ENCODE measurements at regions not wholly inside any gene's neighbourhood (a gene's known extent, or its start where the extent isn't known, plus 50 kb on each side); places are given as distances from the start of the nearest gene placed in this dataset.

- no peak for DNase-seq
Observed at GRCh38 chr15:62377736-62378480, 212.8 kb upstream of the C2CD4B start.

DNA sequence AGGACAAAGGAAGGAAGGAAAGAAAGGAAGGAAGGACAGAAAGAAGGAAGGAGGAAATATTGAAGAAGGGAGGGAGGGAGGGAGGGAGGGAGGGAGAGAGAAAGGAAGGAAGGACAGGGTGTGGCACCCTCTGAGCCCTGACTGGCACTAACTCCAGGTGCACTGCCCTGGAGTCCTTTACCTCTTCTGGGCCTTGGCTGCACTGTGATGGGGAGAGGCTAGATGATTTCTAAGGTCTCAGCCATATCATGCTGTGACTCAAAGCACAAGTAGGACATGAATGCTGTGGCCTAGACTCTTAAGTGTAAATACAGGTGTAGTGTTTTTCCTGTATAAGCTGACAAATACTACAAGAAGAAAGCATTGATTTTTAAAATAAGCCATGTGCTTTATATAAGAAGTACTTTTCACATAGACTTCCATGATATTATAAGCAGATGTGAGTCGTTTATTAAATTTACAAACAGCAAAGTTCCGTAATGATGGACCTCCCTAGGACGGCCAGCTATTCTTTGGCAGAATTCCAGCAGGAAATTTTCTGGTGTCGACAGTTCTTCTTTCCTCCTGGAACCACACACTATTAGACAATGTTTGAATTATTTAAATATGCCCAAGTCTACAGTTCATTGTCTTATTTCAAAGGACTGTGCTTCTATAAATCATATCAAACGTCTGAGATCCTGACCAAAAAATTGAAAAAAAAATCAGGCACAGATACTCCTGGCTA is 213.8 kb upstream of the C2CD4B start:
- no peak for DNase-seq

- no peak for DNase-seq
Observed at GRCh38 chr15:62380011-62380410, 214.9 kb upstream of the C2CD4B start.

- DNase-seq = no peak
Observed at GRCh38 chr15:62382046-62382445, 217.0 kb upstream of the C2CD4B start.

- DNase-seq = peak; percentile 45
Observed at GRCh38 chr15:62389885-62390790, 225.1 kb upstream of the C2CD4B start, which contains the start of gene TLN2. Gene TLN2, plus strand, starts transcription at chr15:62390550.

DNA sequence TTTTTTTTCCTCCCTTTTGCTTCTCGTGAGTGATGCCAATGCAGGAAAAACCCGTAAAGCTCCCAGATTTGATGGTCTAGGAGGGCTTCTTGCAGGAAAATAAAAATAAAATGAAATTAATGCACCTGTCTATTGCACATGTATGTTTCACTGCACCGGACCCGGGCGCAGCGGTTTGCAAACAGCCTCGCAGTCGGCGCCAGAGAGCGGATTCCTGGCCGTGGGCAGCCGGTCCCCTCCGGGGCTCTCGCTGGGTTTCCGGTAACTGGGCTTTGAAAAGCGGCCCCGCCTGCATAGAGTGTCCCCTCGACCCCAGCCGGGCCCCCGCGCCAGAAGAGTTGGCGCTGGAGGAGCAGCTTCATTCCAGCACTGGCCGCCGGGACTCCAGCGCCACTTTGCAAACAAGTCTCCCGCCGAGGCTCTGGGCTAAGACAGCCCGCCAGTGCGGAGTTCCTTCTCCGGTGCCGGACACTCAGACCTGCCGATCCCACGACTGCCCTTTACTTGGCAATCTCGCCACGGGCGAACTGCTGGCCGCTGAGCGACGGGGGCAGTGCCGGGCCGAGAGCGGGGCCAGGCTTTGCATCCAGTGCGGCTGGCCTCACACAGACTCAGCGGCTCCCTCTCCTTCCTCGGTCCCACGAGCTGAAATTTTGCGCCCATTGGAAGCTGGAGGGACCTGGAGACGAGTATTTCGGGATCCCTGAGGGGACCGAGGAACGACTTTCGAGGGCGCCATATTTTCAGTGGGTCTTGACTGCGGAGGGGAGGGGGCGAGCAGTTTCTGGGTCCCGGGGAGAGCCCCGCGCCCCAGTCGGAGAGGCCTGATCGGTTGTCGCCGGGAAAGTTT is 225.9 kb upstream of the C2CD4B start:
- DNase-seq = no peak

DNA sequence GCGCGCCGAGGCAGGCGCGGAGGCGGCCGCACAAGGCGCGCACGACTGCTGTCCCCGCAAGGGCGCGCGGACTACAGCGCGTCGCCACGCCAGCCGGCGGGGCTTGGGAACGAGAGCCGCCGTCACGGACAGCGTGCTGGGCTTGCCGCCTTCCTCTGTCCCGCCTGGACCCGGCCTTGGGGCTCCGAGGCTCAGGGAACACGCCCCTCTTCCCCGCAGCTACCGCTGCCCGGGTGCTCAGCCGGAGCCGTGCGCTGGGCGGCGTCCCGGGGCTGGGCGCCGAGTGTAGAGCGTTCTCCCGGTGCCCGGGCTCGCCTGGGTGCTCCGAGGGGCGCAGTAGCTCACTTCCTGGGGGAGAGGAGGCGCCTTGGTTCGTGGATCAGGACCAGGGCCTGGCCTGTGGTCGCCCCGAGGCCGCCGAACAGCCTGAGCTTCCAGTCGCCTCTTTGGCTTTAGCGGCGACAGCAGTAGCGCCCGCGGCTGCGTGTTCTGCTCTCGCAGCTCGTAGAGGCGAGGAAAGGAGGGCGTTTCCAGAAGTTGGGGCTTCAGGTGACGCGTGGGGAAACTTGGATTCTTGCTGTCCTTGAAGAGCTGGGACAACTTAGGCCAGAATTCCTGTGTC is 226.7 kb upstream of the C2CD4B start:
- DNase-seq = no peak

DNA sequence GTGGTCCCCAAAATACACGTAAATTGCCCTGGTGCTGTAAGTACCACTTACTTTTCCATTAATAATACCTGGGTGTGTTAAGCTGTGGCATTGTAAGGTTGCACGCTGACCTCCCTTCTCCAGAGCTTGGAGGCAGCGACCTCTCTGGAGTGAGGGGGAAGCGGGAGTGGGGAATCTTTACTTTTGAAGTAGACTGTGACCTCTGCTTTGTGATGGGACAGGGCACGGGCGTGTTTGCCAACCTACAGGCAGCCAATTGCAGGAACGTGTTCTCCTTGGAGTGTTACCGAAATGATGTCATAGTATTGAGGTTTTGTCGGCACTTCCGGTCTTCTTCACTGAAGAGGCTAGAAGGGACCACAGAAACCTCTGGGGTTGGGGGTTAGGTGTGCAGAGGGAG is 227.3 kb upstream of the C2CD4B start:
- DNase-seq = no peak

DNA sequence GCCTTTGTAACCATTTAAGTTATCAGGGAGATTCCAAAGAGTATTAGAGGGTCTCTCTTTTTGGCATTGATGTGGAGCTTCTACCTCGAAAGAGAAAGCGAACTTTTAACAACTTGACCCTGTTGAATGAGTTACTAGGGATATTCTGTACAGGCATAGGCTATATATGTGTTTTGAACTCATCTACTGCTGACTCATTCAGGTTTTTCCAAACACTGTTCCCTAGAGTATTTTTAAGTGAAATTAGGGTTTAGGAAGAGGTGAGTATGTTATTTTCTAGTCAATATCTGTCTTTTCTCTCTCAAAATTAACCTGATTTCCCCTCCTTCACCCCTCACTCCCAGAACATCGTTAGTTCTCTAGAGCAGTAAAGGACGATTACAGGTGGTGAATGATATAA is 228.1 kb upstream of the C2CD4B start:
- DNase-seq = no peak

DNA sequence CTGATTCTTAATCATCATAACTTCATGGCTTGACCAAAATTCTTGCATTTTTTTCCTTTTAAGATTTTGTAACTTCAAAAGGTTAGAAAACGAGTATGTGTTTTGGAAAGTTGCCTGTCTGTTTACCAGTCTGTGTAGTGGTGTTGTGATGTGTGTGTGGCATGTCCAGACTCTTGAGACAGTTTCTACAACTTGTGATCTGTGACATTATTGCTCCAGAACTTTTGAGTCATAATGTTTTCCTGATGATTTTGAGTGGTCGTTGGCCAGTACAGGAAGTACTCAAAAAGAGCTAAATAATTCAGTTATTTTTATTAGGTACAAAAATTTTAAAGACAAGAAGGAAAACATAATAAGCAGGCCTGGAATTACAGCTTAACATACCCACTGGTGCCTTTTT is 229.0 kb upstream of the C2CD4B start:
- no peak for DNase-seq

DNA sequence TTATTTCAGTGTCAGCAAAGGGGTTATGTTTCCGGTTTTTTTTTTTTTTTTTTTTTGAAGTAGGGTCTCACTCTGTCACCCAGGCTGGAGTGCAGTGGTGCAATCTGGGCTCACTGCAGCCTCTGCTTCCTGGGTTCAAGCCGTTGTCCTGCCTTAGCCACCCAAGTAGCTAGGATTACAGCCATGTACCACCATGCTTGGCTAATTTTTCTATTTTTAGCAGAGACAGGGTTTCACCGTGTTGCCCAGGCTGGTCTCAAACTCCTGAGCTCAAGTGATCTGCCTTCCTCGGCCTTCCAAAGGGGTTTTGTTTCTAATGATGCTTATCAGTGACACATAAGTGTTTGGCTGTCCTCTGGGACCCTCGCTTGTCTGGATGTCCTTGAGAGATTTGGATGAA is 235.7 kb upstream of the C2CD4B start:
- no peak for DNase-seq

DNA sequence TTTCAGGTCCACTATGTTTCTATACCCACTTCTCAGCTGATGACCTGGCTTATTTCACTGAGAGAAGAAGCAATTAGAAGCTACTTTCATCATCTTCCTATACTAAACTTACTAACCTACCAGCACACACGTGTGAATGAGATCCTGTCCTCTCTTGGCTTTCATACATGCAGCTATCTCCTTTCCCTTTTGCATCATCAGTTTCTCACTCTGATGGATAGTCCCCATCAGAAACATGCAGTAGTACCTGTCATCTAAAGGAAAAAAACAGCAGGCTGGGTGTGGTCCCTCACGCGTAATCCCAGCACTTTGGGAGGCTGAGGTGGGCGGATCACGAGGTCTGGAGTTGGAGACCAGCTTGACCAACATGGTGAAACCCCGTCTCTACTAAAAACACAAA is 237.6 kb upstream of the C2CD4B start:
- DNase-seq = no peak

- DNase-seq = no peak
Observed at GRCh38 chr15:62403164-62403809, 238.2 kb upstream of the C2CD4B start.

DNA sequence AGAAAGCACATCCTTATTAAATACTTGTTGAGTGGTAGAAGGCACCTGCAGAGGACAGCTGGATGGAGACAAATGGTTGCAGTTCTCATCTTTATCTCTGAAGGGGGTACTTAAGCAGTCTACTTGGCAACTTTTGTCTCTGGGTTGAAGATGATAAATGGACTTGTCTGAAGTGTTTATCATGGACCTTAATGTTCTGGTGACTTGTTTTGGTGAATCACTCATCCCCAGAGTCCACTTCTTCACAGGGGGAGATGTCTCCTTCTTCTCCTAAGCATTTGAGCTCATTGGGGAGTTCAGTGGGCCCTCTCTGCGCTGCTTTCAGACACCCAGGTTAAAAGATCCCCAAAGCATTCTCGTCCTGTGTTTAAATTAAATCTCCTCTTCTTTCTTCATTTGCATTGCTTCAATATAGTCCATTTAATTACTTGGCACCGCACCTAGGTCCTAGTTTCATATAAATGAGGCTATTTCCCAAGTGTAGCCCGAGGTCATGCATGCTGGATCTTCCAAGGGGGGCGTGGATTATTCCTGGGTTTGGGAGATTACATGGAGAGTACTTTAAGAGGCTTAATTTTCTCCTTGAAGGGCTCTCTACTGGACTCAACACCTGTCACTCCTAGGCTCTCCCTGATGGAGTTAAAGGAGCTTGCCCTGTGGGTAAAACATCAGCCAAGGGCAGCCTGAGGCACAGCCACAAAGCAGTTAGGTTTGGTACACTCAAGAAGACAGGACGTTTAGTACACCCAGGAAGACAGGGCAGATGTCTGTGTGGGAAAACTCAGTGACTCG is 239.3 kb upstream of the C2CD4B start:
- no peak for DNase-seq

DNA sequence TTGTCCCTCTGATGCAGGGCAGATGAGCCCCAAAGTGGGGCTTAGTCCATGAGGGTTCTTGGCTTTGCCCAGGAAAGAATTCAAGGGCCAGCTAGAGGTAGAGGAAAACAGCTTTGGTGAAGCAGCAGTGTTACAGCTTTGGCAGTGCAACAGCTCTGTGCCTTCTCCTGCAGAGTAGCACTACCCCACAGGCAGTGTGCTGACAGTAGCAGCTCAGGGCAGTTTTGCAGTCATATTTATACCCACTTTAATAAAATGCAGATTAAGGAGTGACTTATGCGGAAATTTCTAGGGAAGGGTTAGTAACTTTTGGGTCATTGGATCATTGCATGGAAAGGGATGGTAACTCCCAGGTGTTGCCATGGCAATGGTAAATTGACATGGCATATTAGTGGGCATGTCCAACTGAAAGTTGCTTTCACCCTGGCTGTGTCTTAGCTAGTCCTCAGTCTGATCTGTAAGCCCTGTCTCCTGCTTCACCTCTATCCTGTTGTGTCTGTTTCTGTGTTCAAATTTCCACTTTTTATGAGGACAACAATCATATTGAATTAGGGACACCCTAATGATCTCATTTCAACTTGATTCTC is 241.3 kb upstream of the C2CD4B start:
- no peak for DNase-seq

DNA sequence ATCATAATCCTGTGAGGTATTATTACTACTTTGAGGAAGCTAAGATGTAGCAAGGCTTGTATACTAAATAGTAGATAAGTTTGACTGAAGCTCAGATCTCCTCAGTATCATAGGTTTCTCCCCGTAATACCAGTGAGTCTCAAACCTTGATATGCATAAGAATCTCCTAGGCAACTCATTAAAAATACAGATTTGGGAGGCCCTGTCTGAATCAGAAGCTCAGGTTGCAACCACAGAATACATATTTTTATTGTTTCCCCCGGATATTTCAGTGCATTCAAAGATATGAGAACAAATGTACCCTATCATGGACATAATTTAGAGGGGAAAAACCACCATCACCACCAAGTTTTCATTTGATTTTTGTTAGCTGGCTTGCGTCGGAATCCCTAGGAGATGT is 242.1 kb upstream of the C2CD4B start:
- DNase-seq = no peak

- DNase-seq = no peak
Observed at GRCh38 chr15:62407962-62408361, 242.9 kb upstream of the C2CD4B start.

- no peak for DNase-seq
Observed at GRCh38 chr15:62409466-62409865, 244.4 kb upstream of the C2CD4B start.

DNA sequence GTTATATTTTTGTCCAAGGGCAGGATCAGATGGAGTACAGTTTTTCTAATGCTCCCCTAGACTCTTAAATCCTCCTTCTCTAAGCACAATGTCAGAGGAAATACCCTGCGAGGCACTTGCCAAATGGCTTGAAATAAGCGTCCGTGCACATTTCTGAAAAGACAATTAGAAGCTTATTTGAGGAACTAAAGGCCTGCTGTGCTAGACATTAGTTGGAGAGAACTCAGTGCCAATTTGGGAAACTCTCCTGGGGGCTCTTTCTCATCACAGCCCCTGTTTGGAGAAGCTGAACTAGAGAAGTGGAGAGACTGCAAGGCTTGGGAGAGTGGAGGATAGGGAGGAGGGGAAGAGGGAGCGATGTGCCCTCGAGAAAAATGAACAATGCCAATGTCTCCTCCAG is 247.6 kb upstream of the C2CD4B start:
- DNase-seq = no peak

DNA sequence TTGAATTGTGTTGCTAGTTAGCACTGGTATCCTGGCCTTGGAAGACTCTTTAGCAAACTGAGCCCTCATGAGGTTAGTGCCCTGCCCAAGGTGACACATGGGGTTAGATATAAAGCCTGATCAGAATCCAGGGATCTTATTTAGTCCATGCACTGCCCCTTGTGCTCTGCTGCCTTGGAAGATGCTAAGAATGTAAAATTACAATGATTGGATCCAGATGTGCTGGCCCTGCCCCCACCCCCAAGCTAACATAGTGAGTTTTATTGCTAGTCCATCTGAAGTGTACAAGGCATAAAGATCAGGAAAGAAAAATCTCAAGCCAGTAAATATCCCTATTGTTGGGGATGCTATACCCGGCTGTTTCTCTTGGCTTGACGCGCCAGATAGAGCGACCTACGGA is 248.1 kb upstream of the C2CD4B start:
- DNase-seq = no peak
